MV-4-11 (cell line): ENCODE measurements at regions not wholly inside any gene's neighbourhood (a gene's known extent, or its start where the extent isn't known, plus 50 kb on each side); places are given as distances from the start of the nearest gene placed in this dataset.
"Not testable (repeated sequence)": the region's sequence is repeated elsewhere in the genome, so short reads cannot be mapped to it uniquely, and the experiment has no call there.

Experiments
- DNase-seq: peaks from one replicate; lab custom pipeline; 2025; lab: John Stamatoyannopoulos, UW

DNA sequence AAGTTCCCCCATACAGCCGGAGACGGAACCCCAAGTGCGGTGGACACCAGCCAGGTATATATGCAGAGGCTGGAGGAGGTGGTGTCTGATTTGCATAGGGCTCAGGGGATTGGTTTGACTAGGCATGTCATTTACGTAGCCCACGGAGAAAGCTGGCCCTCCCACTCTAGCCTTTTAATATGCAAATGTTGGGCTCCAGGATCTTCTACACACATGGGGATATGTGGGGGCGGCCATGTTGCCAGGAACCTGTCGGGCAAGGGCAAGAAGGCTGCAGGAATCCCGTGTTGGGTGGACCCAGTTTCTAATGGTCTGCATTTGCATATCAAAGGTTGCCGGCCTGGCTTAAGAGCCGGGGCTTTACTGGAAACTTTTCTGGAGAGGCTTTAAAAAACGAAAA lies 57.4 kb downstream of the FTHL17 start:
- not testable (repeated sequence) for DNase-seq

DNA sequence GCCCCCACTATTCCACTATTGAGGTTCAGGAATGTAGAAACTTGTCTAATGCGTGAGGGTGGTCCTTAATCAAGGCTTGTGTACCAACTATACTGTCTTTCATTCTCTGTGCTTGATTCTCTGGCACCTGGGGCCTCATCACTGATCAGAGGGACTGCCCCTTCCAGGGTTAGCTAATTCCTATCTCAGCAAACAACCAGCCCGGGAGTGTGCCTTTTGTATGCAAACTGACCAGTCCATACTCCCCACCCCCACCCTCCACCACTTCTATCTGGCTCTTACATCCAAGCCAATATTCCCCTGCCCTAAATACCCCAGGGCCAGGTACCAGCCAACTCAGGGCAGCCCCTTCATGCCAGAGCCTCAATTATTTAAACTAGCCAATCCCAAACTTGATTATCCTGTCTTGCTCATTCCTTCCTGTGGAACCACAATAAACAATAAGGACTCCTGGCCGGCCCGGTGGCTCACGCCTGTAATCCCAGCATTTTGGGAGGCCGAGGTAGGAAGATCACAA lies 59.3 kb downstream of the FTHL17 start:
- DNase-seq, result no peak

DNA sequence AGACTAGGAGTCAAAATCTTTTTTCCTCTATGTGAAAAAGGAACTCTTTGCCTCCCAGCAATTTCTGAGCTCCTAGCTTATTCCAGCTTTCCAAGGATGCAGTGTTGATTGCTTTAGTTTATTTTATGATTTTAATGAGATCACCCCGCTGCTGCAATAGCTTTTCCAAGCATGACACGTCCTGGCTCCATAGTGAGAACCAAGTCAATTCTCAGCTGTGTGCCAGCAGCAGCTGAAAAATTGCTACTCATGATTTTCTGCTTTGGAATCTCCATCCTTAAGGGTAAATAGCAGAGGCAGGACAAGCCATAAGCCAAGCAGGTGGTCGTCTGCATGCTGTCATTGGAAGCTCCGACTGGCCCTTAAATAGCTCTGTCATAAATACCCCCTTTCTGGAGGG lies 64.5 kb downstream of the FTHL17 start:
- no peak for DNase-seq

DNA sequence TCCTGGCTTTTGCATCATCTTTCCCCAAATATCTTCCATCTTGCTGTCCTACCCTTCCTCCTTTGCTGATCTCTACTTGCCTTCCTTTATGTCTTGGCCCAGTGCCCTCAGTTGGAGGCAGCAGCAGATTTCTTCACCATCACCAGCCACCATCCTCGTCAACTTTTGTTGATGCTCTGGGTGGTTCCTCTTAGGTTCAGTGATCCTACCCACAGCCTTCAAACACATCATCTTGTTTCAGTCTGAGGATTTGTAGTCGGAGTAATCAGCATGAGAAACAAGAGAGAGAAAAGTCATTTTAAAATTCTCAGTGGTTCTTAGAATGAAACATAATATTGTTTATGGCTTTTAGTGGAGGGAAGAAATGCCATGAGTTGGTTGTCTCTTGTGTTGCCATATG lies 65.8 kb downstream of the FTHL17 start:
- DNase-seq, result no peak

DNA sequence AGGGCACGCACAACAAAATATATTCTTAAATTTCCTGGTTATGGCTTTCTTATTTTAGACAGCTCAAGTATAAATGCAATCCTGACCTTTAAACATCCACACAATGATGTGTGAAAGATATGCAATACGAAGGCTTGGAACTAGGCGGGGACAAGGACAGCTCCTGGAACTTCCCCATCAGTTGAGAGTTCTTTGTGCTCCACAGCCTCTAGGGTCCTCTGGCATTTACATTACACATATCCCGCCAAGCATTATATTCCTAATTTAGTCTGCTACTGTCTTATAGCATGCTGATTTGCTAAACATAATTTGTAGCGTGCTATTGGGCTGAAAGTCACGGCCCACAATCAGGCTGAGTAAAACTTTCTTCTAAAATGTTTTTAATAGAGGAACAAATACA lies 74.4 kb downstream of the FTHL17 start:
- no peak for DNase-seq

DNA sequence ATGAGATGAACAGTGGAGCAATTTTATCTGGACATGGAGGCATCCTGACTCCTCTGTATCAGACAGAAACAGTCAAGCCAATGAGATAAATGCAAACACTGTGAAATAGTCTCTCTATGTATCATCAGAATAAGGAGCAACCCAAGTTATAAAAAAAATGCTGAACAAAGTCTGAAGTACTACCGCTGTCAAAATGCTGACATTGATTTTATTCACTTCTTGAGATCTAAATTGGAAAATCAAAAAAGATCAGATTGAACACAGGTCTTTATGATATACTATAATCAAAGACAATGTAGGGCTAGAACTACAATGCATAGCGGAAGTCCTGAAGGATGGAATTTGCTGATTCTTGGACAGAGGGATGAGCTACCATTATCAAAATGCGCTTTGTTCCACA lies 76.1 kb downstream of the FTHL17 start:
- no peak for DNase-seq

DNA sequence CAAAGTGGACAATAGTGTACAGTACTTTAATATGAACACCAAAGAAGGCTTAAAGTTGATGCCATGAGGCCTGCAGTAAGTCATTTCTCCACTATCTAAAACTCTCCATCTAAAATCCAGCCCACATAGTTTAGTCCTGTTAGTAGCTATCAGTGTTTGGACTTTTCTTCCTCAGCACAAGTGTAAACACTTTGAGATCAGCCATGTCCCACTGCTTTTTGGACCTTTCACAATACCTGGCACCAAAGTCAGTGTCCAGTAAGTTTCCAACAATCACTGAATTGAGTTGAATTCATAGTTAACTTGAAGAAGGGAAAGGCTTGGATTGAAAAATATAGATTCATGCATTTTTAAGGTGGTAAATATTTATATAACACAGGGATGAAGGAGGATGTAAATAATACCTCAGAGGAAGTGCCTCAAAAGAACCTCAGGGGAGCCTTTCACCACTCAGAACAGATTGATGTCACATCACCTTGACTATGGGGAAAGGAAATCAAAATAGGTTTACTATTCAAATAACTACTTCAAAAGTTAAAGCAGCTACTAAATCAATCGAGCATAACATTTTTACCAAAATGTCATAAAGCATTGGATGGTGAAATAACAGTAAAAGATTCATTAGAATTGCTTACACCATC lies 76.7 kb downstream of the FTHL17 start:
- no peak for DNase-seq

DNA sequence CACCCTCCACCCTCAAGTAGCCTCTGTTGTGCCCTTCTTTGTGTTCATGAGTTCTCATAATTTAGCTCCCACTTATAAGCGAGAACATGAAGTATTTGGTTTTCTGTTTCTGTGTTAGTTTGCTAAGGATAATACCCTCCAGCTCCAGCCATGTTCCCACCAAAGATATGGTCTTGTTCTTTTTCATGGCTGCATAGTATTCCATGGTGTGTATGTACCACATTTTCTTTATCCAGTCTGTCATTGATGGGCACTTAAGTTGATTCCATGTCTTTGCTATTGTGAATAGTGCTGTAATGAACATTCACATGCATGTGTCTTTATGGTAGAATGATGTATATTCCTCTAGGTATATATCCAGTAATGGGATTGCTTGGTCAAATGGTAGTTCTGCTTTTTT lies 77.8 kb downstream of the FTHL17 start:
- DNase-seq, result not testable (repeated sequence)

DNA sequence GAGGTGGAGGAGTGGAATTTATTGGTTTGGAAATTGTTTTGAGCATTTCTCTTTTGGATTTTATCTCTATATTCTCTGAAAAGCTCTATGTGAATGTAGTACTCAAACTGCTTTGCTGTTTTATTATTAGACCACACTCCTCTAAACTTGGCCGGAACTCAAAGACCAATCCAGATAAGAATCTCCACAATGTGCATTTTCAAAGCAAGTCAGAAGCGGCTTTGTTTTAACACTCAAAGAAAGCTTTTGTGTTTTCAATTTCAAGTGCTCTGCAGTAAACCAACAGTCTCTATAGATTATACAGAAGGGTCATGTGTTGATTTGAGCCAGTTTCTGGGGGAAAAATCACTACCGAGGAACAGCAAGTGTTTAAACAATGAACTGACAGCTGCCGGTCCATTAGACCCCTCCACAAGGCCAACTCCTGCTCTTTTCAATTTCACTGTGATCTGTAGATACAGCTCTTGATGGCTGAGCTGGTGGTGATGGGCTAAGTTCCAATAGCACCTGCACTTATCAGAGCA lies 79.4 kb downstream of the FTHL17 start:
- no peak for DNase-seq

DNA sequence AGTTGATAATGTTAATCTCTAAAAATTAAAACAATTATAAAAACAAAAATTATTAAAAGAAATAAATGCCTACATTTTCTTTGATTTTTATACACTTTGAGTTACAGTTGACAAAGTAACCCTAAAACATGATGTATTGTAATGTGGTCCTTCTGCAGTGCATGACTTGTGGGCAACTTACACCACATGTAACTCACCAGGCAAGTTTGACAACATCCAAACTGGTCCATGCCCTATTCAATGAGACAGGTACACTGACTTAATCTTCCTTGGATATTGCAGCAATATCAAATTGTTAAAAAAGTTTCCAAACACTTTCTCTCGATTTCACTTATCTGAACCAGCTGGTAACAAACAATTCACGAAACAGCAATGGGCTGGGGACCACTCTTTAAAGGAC lies 81.5 kb downstream of the FTHL17 start:
- no peak for DNase-seq

DNA sequence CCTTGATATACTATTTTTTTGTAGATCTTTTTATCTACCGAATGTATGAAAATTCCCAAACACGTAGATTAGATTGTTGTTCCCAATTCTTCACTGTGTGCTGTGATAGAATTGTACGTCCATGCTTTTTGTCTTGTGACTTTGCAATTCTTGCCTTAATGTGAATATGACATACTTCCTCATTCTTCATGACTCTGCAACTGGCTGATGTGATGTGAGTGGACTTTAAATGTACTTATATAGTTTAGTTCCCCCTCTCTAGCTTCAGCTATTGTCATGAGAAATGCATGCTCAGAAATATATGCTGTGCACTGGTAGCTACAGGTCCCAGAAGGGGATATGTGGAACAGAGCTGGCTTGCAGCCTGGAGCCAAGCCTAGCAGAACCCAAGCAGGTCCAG lies 89.4 kb downstream of the FTHL17 start:
- DNase-seq, result peak; percentile 61

DNA sequence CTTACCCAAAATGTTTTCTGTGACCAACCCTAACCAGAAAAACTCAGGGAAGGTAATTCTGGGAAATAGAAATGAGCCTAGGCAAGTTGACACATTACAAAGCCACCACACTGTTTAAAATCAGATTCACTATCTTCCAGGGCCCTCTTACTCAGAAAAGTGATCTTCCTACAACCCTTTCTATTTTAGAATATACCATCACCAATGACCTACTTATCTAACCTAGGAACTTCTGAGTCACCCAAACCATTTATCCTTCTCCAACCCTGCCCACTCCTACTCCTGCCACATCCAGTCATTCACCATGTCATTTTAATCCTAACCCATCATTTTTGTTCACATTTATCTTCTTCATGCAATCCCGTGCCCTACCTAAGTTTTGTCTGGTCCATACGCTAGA lies 89.9 kb downstream of the FTHL17 start:
- DNase-seq, result peak; percentile 3

DNA sequence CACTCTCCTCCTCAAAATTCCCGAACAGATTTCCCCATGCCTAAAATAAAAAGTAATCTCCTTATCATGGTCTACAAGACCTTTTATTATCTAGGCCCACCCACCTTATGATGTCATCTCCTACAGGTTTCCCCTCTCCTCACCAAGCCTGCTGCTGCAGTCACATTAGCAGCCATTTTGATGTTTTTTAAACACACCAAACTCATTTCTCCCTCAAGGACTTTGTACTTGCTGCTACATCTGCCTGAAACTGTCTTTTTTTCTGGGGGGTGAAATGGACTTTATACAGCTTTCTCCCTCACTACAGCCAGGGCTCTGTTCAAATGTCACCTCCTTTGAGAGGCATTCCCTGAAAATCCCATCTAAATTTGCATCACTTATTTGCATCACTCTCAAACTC lies 90.2 kb upstream of the TAB3 start:
- DNase-seq, result no peak

DNA sequence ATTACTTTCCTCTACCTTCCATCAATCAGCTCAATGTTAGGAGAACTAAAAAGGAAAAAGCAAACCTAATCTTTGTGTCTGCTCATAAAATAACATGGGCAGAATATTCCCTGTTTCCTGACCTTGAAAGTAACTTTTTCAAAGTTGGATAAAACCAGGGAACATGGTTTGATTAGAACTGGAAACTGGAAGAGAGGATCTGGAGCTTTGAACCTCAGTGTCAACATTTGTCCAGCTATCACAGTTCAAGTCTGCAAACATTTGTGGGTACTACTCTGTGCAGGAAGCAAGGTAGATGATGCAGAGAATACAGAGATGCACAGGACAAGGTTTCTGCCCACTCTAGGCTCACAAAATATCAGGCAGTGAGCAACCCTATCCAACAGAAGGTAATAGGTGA lies 86.4 kb upstream of the TAB3 start:
- DNase-seq, result no peak

DNA sequence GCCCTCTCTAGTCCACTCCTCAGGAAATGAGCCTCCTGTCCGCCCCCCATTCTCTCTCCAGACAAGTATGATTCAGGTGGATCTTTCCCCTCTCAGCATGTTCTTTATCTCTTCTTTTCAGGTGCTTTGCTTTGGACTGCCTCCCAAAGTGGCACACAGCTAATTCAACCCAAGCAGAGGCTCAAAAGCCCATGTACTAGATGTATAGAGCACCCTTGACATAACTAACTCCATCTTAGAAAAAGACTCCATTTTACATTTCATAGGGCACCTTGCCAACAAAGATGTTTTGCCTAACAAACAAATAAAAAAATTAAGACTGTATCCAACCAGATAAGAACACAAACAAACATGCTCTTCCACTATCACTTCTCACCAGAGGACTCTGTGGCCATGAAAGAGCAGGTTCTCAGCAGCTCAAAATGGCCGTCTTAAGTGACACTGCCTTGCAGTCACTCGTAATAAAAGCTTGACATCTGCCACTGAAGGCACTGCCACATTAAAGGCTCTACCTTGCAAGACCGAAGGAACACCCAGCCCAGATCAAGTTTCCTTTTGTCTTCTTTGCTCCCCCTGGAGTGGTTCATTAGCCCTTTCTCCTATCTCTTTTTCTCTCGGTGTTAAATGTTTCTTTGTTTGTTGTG lies 84.9 kb upstream of the TAB3 start:
- no peak for DNase-seq

DNA sequence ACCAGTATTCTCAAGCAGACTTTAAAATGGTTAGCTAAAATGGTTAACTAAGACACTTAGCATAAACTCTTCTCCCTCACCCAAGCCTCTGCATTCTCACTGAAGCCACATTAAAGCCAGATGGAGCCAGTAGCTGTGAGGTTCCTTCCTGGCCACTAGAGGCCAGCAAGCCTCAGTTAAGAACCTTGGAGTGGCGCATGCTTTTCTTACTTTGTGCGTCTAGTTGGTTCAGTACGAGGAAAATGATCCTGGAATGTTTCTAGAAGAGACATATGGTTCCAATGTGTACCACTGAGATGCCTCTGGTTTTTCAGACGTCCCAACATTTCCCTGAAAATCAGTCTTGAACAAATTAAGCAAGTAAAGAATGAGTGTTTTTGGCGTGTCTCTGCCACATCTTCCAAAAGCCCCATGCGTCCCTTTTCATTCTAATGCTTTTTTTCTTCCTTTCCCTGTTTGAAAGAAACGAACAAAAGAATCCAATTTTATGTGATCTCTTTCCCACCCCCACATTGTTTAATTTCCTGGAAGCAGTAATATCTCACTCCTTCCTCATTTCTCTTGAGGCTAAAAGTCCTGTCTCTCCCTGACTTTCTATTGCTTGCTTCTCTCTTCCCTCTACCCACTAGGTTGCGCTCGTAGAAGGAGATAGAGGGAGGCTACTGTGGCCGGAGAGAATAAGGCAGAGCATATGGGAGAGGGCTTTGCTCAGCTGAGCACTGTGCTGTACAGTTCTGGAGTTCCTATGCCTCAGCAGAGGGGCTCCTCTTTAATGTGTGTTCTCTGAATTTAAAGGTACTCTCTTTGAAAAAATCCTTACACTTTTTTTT lies 82.9 kb upstream of the TAB3 start:
- DNase-seq, result peak; percentile 33

DNA sequence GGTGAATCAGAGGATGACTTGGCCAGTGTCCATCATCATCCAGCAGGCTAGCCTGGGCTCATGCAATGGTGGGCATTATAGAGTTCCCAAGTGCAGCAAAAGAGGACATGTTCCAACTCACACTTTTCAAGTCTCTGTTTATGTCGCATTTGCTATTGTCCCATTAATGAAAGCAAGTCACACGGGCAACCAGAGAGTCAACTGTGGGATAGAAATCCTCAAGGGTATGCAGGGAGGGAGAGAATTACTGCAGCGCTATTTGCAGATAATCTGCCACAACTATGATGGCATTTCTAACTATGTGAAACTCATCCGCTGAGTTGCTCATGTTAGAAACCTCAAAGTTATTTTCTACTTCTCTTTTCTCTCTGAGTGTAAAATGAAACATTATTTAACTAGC lies 78.5 kb upstream of the TAB3 start:
- peak; percentile 16 for DNase-seq

DNA sequence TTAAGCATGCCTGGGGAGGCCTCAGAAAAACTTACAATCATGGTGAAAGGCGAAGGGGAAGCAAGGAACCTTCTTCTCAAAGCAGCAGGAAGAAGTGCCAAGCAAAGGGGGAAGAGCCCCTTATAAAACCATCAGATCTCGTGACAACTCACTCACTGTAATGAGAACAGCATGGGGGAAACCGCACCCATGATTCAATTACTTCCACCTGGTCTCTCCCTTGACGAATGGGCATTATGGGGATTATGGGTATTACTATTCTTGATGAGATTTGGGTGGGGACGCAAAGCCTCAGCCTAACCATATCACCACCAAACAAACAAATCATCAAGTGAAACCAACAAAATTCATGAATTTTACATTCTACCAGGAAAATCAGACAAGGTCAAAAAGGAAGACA lies 76.7 kb upstream of the TAB3 start:
- DNase-seq, result no peak

DNA sequence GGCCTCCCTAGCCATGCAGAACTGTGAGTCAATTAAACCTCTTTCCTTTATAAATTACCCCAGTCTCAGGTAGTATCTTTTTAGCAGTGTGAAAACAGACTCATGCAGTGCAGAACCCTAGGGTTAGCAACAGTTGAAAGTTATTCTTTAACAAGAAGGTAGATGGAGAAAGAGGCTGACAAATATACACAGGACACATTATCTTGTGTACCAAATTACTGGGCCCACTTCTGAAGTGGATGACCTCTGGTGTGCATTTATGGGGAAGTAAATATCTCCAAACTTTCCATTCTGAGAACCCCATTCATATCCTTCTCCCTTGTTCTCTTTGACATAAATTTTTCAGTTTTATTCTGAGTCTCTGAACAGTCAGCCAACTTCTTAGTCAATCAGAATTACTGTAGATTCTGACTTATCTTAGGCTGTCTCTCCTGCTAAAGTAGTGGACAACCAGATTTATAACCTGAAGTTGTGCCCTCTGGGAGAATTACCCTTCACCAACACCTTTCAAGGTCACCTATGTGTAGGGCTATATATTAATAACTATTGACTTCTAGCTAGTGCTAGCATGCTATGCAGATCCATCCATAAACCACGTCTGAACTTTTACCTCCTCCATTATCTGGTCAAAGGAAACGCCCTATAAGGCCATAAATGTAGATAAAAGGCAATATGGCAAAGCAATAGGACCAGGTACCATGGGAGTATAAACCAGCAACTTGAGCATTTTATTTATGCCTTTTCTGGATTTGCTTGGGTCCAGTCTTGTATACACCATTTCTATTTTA lies 72.5 kb upstream of the TAB3 start:
- no peak for DNase-seq

DNA sequence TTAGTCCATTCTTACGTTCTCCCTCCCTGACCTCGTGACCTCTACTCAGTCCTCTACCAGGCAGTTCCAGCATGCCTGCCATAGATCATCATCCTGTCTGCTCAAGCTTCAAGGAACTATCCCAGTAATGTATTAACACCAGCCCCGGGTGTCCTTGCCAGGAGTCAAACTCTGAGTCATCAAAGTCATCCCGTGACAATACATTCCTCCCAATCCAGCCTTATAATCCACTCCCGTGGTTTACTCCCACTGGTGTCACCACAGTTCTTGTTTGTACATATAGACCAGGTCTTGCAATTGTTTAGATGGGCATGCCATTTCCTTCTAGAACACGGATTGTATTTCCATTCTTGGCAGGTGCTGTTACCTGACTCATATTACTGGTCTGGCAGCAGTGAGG lies 68.7 kb upstream of the TAB3 start:
- DNase-seq, result no peak

DNA sequence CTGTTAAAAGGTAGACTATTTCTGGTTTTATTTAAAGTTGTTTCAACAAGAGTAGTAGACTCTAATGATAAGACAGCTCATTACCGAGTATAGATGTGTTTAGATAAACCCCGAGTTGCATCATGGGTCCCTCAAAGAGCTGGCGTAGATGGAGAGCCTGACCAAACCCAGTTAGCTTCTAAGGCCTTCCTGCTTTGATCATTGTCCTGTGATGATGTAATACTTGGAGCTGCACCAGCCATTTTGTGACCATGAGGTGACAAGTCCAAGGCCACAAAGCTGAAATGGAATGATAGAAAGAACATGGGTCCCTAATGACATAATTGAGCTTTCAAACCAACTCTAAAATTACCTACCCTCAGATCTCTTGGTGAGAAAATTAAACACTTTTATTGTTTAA lies 66.6 kb upstream of the TAB3 start:
- DNase-seq, result no peak

DNA sequence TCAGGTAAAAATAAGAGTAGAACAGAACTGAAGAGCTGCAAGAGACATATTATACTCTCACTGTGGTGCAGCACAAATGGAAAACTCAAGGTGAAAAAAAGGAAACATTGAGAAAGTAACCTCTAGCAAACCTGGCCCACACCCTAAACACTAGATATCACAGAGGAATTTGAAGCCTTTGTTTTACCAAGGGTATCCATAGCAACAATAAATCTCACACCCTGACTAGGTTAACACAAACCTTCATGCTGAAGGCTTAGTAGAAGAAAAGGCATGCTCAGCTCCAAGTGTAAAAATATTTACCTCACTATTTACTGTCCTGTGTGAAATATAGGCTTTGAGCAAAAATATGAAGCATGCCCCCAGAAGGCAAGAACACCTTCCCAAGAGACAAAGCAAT lies 61.9 kb upstream of the TAB3 start:
- no peak for DNase-seq
